Natural killer cell (primary cell): ENCODE measurements at regions not wholly inside any gene's neighbourhood (a gene's known extent, or its start where the extent isn't known, plus 50 kb on each side); places are given as distances from the start of the nearest gene placed in this dataset.

ENCODE experiments used
- ATAC-seq, 3 donors: fragments of 150-1000 bp in 2 of 3; fragments of 200-7000 bp in 1 of 3; cut with Tn5 transposase; 1 replicate in 1 of 3; 2 replicates in 2 of 3; pipeline ENCODE4 v1.10.0; 2021; ENCODE audit warnings: mild to moderate bottlenecking in 2 of 3, moderate library complexity in 2 of 3
- DNase-seq, 2 donors: peaks; one replicate each; pipeline versions ENCODE4 v3.0.0 to v3.0.0-alpha.2; 2013 to 2021; ENCODE audit warnings: mixed read lengths in 1 of 2
- H3K27ac ChIP-seq: one replicate; pipeline ENCODE4 v1.5.1; 2013; ENCODE audit warnings: mild to moderate bottlenecking, low read length
- H3K27me3 ChIP-seq: one replicate; pipeline ENCODE4 v1.6.1; 2013; ENCODE audit warnings: low read length; ENCODE audit not compliant: control insufficient read depth, insufficient read depth
- H3K36me3 ChIP-seq: one replicate; pipeline ENCODE4 v1.6.1; 2013; ENCODE audit warnings: low read length; ENCODE audit not compliant: control insufficient read depth, insufficient read depth
- H3K4me1 ChIP-seq: one replicate; pipeline ENCODE4 v1.6.1; 2013; ENCODE audit warnings: low read length; ENCODE audit not compliant: control insufficient read depth, insufficient read depth
- H3K4me3 ChIP-seq: one replicate; pipeline ENCODE4 v1.5.1; 2013; ENCODE audit warnings: low read length
- H3K9me3 ChIP-seq: one replicate; pipeline ENCODE4 v1.6.1; 2013; ENCODE audit warnings: low read length; ENCODE audit not compliant: control insufficient read depth, insufficient read depth
- H3K27ac Mint-ChIP-seq, 2 donors: one replicate each; pipeline ENCODE4 v1.8.0; 2022; ENCODE audit warnings: mild to moderate bottlenecking in 2 of 2, mixed read lengths in 2 of 2, moderate library complexity in 1 of 2
- H3K27me3 Mint-ChIP-seq, 2 donors: one replicate each; pipeline ENCODE4 v1.8.0; 2022; ENCODE audit warnings: low read depth in 2 of 2, mixed read lengths in 2 of 2
- H3K36me3 Mint-ChIP-seq: one replicate; pipeline ENCODE4 v1.8.0; 2022; ENCODE audit warnings: mixed read lengths
- H3K4me1 Mint-ChIP-seq, 2 donors: one replicate each; pipeline ENCODE4 v1.8.0; 2022; ENCODE audit warnings: mixed read lengths in 2 of 2
- H3K4me3 Mint-ChIP-seq: one replicate; pipeline ENCODE4 v1.8.0; 2022; ENCODE audit warnings: mild to moderate bottlenecking, moderate library complexity, mixed read lengths
- H3K9me3 Mint-ChIP-seq, 2 donors: one replicate each; pipeline ENCODE4 v1.8.0; 2022; ENCODE audit warnings: mixed read lengths in 2 of 2
- WGBS: methylation state at CpG from one replicate; pipeline ENCODE4 v1.1.7; 2013; ENCODE audit warnings: missing lambda C conversion rate; ENCODE audit not compliant: insufficient coverage; 5-methylcytosine and 5-hydroxymethylcytosine counted together
- intact Hi-C: fragments of 100-400 bp; cut with micrococcal nuclease; formaldehyde crosslinking; loops from one replicate; pipeline ENCODE4 v1.14.2; 2022
- TF ChIP-seq, protein P1 (sequence below): fragments of 200-600 bp; IDR thresholded peaks from one replicate; pipeline ENCODE4 v1.8.0; 2022; ENCODE audit warnings: antibody characterized with exemption

DNA sequence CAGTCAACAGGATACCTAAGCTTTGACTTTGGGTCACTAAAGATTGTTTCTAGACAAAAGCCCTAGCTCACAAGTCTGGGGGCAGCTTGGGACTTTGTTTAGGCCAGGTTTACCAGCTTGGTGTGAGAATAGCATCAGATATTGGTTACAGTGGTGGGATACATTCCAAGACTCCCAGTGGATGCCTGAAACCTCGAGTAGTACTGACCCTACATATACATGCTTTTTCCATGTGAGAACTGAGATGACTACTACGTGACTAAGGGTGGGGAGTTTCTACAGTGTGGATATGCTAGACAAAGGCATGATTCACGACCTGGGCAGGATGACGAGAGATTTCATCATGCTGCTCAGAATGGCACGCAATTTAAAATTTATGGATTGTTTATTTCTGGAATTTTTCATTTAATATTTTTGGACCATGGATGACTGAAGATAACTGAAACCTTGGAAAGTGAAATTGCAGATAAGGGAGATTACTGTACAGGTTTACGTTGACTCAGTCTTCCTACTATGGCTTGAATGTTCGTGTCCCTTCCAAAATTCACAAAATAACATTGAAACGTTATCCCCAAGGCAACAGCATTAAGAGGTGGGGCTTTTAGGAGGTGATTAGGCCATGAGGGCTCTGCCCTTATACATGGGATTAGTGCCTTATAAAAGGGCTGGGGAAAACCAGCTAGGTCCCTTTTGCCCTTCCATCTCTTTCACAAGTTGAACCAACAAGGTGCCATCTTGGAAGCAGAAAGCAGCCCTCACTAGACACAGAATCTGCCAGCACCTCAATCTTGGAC, 50.2 kb upstream of the CTAGE1 start:
- no peaks in the 10 kb centered on the region for H3K27me3 ChIP-seq
- H3K4me1 Mint-ChIP-seq, result peaks cover 43 to 49% of the 10 kb centered on the region in 2 donors
- intact Hi-C loops, result loop anchor here (2.0 to 5.0 kb wide), 3 partner anchors 75 to 231 kb away; no protein-coding TSS in a partner anchor
- no peak overlapping the region for H3K4me3 Mint-ChIP-seq
- DNase-seq (no peak), ATAC-seq (no peak)
- no peak overlapping the region for H3K4me3 ChIP-seq
- peaks cover 8% of the 10 kb centered on the region for H3K36me3 Mint-ChIP-seq
- H3K9me3 ChIP-seq, result no peaks in the 10 kb centered on the region
- WGBS, result 96% methylated on average over 6 of the region's 8 CpGs
- H3K4me1 ChIP-seq, result peaks cover 24% of the 10 kb centered on the region
- no peaks in the 10 kb centered on the region for H3K36me3 ChIP-seq
- H3K27ac ChIP-seq, result no peak overlapping the region
- TF ChIP-seq, protein P1, sequence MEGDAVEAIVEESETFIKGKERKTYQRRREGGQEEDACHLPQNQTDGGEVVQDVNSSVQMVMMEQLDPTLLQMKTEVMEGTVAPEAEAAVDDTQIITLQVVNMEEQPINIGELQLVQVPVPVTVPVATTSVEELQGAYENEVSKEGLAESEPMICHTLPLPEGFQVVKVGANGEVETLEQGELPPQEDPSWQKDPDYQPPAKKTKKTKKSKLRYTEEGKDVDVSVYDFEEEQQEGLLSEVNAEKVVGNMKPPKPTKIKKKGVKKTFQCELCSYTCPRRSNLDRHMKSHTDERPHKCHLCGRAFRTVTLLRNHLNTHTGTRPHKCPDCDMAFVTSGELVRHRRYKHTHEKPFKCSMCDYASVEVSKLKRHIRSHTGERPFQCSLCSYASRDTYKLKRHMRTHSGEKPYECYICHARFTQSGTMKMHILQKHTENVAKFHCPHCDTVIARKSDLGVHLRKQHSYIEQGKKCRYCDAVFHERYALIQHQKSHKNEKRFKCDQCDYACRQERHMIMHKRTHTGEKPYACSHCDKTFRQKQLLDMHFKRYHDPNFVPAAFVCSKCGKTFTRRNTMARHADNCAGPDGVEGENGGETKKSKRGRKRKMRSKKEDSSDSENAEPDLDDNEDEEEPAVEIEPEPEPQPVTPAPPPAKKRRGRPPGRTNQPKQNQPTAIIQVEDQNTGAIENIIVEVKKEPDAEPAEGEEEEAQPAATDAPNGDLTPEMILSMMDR, result no peak
- H3K27me3 Mint-ChIP-seq, result peaks cover 12 to 15% of the 10 kb centered on the region in 2 donors
- H3K9me3 Mint-ChIP-seq, result no peaks in the 10 kb centered on the region
- H3K27ac Mint-ChIP-seq, result peak overlapping the region in 1 of 2 donors; percentile 83

GRCh38 chr18:22468554-22468891, 50.8 kb upstream of the CTAGE1 start:
- no peak overlapping the region for H3K4me3 ChIP-seq
- Mint-ChIP-seq H3K4me1 (peaks cover 43 to 49% of the 10 kb centered on the region in 2 donors), H3K36me3 (peaks cover 8% of the 10 kb centered on the region), H3K4me3 (no peak overlapping the region), H3K27me3 (peaks cover 6 to 19% of the 10 kb centered on the region in 2 donors), H3K27ac (no peak overlapping the region), H3K9me3 (no peaks in the 10 kb centered on the region)
- H3K9me3 ChIP-seq, result no peaks in the 10 kb centered on the region
- H3K4me1 ChIP-seq, result peaks cover 24% of the 10 kb centered on the region
- ATAC-seq (no peak), DNase-seq (no peak)
- intact Hi-C loops, result loop anchor here (5.0 kb wide), 1 partner anchor 231 kb away; no protein-coding TSS in a partner anchor
- no peaks in the 10 kb centered on the region for H3K36me3 ChIP-seq
- H3K27me3 ChIP-seq, result no peaks in the 10 kb centered on the region
- 100% methylated on average over 2 of the region's 6 CpGs for WGBS
- TF ChIP-seq, protein P1, result no peak
- H3K27ac ChIP-seq, result no peak overlapping the region

GRCh38 chr18:22469061-22469734, 51.5 kb upstream of the CTAGE1 start:
- ATAC-seq (no peak), DNase-seq (no peak)
- no peak overlapping the region for H3K27ac Mint-ChIP-seq
- WGBS, result 90% methylated on average over 3 of the region's 6 CpGs
- intact Hi-C loops, result loop anchor here (5.0 kb wide), 1 partner anchor 232 kb away; no protein-coding TSS in a partner anchor
- no peaks in the 10 kb centered on the region for H3K9me3 ChIP-seq
- H3K36me3 Mint-ChIP-seq, result peaks cover 8% of the 10 kb centered on the region
- no peak overlapping the region for H3K4me3 Mint-ChIP-seq
- peaks cover 43 to 49% of the 10 kb centered on the region in 2 donors for H3K4me1 Mint-ChIP-seq
- H3K9me3 Mint-ChIP-seq, result no peaks in the 10 kb centered on the region
- no peak overlapping the region for H3K4me3 ChIP-seq
- H3K27ac ChIP-seq, result no peak overlapping the region
- TF ChIP-seq, protein P1, result no peak
- no peaks in the 10 kb centered on the region for H3K36me3 ChIP-seq
- H3K27me3 Mint-ChIP-seq, result peaks cover 6 to 26% of the 10 kb centered on the region in 2 donors
- H3K4me1 ChIP-seq, result peaks cover 24% of the 10 kb centered on the region
- no peaks in the 10 kb centered on the region for H3K27me3 ChIP-seq
